ENCODE measurements at regions not wholly inside any gene's neighbourhood (a gene's known extent, or its start where the extent isn't known, plus 50 kb on each side); places are given as distances from the start of the nearest gene placed in this dataset.

GRCh38 chr3:56969851-56970250, 90.6 kb upstream of the SPATA12 start:
- Histone ChIP-seq H3K4me3 (no peak overlapping the region), H3K27ac (no peak overlapping the region), H3K4me1 (peaks cover 0 to 11% (median 2%) of the 10 kb centered on the region in 4 donors), H3K27me3 (no peaks in the 10 kb centered on the region), H3K9me3 (no peaks in the 10 kb centered on the region), H3K36me3 (no peaks in the 10 kb centered on the region)
- no peak for TF ChIP-seq CTCF (IDR thresholded peaks at IDR 0.05)
- TF ChIP-seq POLR2A (IDR thresholded peaks at IDR 0.05), result no peak
- no peak for TF ChIP-seq POLR2AphosphoS5 (IDR thresholded peaks at IDR 0.05)
- 57 to 76% (median 69%) methylated on average over 1 of the region's 1 CpG for WGBS, 5 donors
- intact Hi-C loops (cut with DNase I; ENCODE audit: low total_unique reads), result no loop called here
- DNase-seq, result no peak

- no peak for TF ChIP-seq POLR2A (IDR thresholded peaks at IDR 0.05)
- TF ChIP-seq POLR2AphosphoS5 (IDR thresholded peaks at IDR 0.05), result no peak
- TF ChIP-seq CTCF (IDR thresholded peaks at IDR 0.05), result no peak
- TF ChIP-seq EP300 (IDR thresholded peaks at IDR 0.05), result no peak
- H3K36me3 ChIP-seq, result no peaks in the 10 kb centered on the region
- DNase-seq, result no peak
- intact Hi-C loops (cut with DNase I; ENCODE audit: low total_unique reads), result no loop called here
- H3K9me3 ChIP-seq, result no peaks in the 10 kb centered on the region
- no peak overlapping the region for H3K27ac ChIP-seq
- peaks cover 5 to 22% (median 12%) of the 10 kb centered on the region in 4 donors for H3K4me1 ChIP-seq
- H3K4me3 ChIP-seq, result no peak overlapping the region
- no peaks in the 10 kb centered on the region for H3K27me3 ChIP-seq
Observed at GRCh38 chr3:56966509-56966908, 94.0 kb upstream of the SPATA12 start.

GRCh38 chr3:56966104-56966503, 94.4 kb upstream of the SPATA12 start:
- H3K9me3 ChIP-seq, result no peaks in the 10 kb centered on the region
- intact Hi-C loops (cut with DNase I; ENCODE audit: low total_unique reads), result no loop called here
- no peak overlapping the region for H3K27ac ChIP-seq
- no peaks in the 10 kb centered on the region for H3K36me3 ChIP-seq
- no peaks in the 10 kb centered on the region for H3K27me3 ChIP-seq
- no peak for DNase-seq
- no peak for TF ChIP-seq EP300 (IDR thresholded peaks at IDR 0.05)
- 93 to 98% (median 96%) methylated on average over 1 of the region's 1 CpG for WGBS, 5 donors
- peaks cover 5 to 22% (median 12%) of the 10 kb centered on the region in 4 donors for H3K4me1 ChIP-seq
- H3K4me3 ChIP-seq, result no peak overlapping the region

- Histone ChIP-seq H3K36me3 (no peaks in the 10 kb centered on the region), H3K9me3 (no peaks in the 10 kb centered on the region), H3K27me3 (no peaks in the 10 kb centered on the region), H3K4me3 (no peak overlapping the region), H3K27ac (no peak overlapping the region), H3K4me1 (peaks cover 5 to 14% (median 8%) of the 10 kb centered on the region in 4 donors)
- WGBS, 5 donors, result 87 to 97% (median 92%) methylated on average over 2 of the region's 2 CpGs
- DNase-seq, result no peak
- intact Hi-C loops (cut with DNase I; ENCODE audit: low total_unique reads), result no loop called here
- TF ChIP-seq POLR2AphosphoS5 (IDR thresholded peaks at IDR 0.05), result no peak
- TF ChIP-seq POLR2A (IDR thresholded peaks at IDR 0.05), result no peak
- no peak for TF ChIP-seq CTCF (IDR thresholded peaks at IDR 0.05)
- TF ChIP-seq EP300 (IDR thresholded peaks at IDR 0.05), result no peak
Observed at GRCh38 chr3:56962922-56963321, 97.5 kb upstream of the SPATA12 start.

GRCh38 chr3:56962206-56962605, 98.3 kb upstream of the SPATA12 start:
- peaks cover 0 to 5% (median 0%) of the 10 kb centered on the region in 4 donors for H3K36me3 ChIP-seq
- no peaks in the 10 kb centered on the region for H3K27me3 ChIP-seq
- peaks cover 5 to 14% (median 8%) of the 10 kb centered on the region in 4 donors for H3K4me1 ChIP-seq
- H3K4me3 ChIP-seq, result no peak overlapping the region
- no peak overlapping the region for H3K27ac ChIP-seq
- TF ChIP-seq POLR2AphosphoS5 (IDR thresholded peaks at IDR 0.05) (no peak), EP300 (IDR thresholded peaks at IDR 0.05) (no peak), CTCF (IDR thresholded peaks at IDR 0.05) (no peak), POLR2A (IDR thresholded peaks at IDR 0.05) (no peak)
- peak in 1 of 2 donors; percentile 53 for DNase-seq
- intact Hi-C loops (cut with DNase I; ENCODE audit: low total_unique reads), result no loop called here
- H3K9me3 ChIP-seq, result no peaks in the 10 kb centered on the region
- 49 to 75% (median 64%) methylated on average over 3 of the region's 3 CpGs for WGBS, 5 donors

All from stomach (tissue), 8 donors.